DND-41 (cell line): ENCODE measurements at regions not wholly inside any gene's neighbourhood (a gene's known extent, or its start where the extent isn't known, plus 50 kb on each side); places are given as distances from the start of the nearest gene placed in this dataset.

Source experiments
- ATAC-seq: fragments of 200-7000 bp; cut with Tn5 transposase; 3 replicates; pipeline ENCODE4 v1.9.1; 2021; ENCODE audit warnings: low read depth; ENCODE audit not compliant: insufficient read depth
- DNase-seq: peaks from one replicate; pipeline ENCODE4 v3.0.0-alpha.2; 2020
- H2AFZ ChIP-seq: 2 replicates; pipeline ENCODE4 v1.6.0; 2012; ENCODE audit warnings: low read depth, low read length
- H3K27ac ChIP-seq: 2 replicates; pipeline ENCODE4 v1.5.1; 2012; ENCODE audit warnings: low read length, inconsistent platforms
- H3K27me3 ChIP-seq: fragments of 200-600 bp; sonication (generic); 2 replicates; pipeline ENCODE4 v1.6.0; 2012; ENCODE audit warnings: low read length, mild to moderate bottlenecking, inconsistent platforms; ENCODE audit not compliant: insufficient read depth, poor library complexity
- H3K36me3 ChIP-seq: 2 replicates; pipeline ENCODE4 v1.5.1; 2012; ENCODE audit warnings: low read length, inconsistent platforms; ENCODE audit not compliant: insufficient read depth
- H3K4me1 ChIP-seq: 2 replicates; pipeline ENCODE4 v1.5.1; 2012; ENCODE audit warnings: mild to moderate bottlenecking, low read length; ENCODE audit not compliant: insufficient read depth
- H3K4me2 ChIP-seq: 2 replicates; pipeline ENCODE4 v1.6.0; 2012; ENCODE audit warnings: mild to moderate bottlenecking, moderate library complexity, low read length, inconsistent platforms; ENCODE audit not compliant: insufficient read depth
- H3K4me3 ChIP-seq, 2 experiments: fragments of 200-600 bp in 1 of 2; shearing (Covaris generic) in 1 of 2; 2 replicates each; pipeline ENCODE4 v1.5.1; 2012 to 2016; ENCODE audit warnings: inconsistent platforms in 2 of 2, low read length in 2 of 2, mild to moderate bottlenecking in 2 of 2, low read depth in 1 of 2, moderate library complexity in 1 of 2
- H3K79me2 ChIP-seq: 2 replicates; pipeline ENCODE4 v1.6.0; 2012; ENCODE audit warnings: low read length, inconsistent platforms; ENCODE audit not compliant: insufficient read depth
- H3K9ac ChIP-seq: 2 replicates; pipeline ENCODE4 v1.6.0; 2012; ENCODE audit warnings: low read depth, mild to moderate bottlenecking, inconsistent platforms, low read length, moderate library complexity
- H3K9me3 ChIP-seq: 2 replicates; pipeline ENCODE4 v1.5.1; 2012; ENCODE audit warnings: low read length, moderate library complexity, mild to moderate bottlenecking, inconsistent platforms; ENCODE audit not compliant: insufficient read depth, severe bottlenecking
- H4K20me1 ChIP-seq: 2 replicates; pipeline ENCODE4 v1.6.0; 2012; ENCODE audit warnings: low read length; ENCODE audit not compliant: insufficient read depth
- CTCF ChIP-seq: IDR thresholded peaks from 2 replicates; pipeline ENCODE4 v1.5.1; 2012; ENCODE audit warnings: borderline replicate concordance, low read length, moderate library complexity, mild to moderate bottlenecking; ENCODE audit not compliant: poor library complexity, severe bottlenecking; ENCODE audit errors: extremely low read depth
- EZH2 ChIP-seq: IDR thresholded peaks from 3 replicates; pipeline ENCODE4 v1.6.1; 2012; ENCODE audit warnings: borderline replicate concordance, low read depth, mild to moderate bottlenecking, moderate library complexity, low read length, inconsistent platforms; ENCODE audit not compliant: severe bottlenecking

- H3K79me2 ChIP-seq = no peaks in the 10 kb centered on the region
- no peak overlapping the region for H3K9ac ChIP-seq
- ATAC-seq (no peak), DNase-seq (no peak)
- TF ChIP-seq CTCF (no peak), EZH2 (no peak)
- no peaks in the 10 kb centered on the region for H3K27me3 ChIP-seq
- H3K9me3 ChIP-seq = no peaks in the 10 kb centered on the region
- no peak overlapping the region for H3K4me3 ChIP-seq
- H3K36me3 ChIP-seq = no peaks in the 10 kb centered on the region
- H4K20me1 ChIP-seq = no peaks in the 10 kb centered on the region
- no peak overlapping the region for H2AFZ ChIP-seq
- no peak overlapping the region for H3K4me2 ChIP-seq
- 0 out of 2 replicates have a peak, but pooled peaks cover 2% of the 10 kb centered on the region for H3K4me1 ChIP-seq
- H3K27ac ChIP-seq = no peak overlapping the region
These were observed 535.4 kb upstream of the RAB6C start for GRCh38 chr2:129443865-129444739.

GRCh38 chr2:129444751-129445150 is 534.7 kb upstream of the RAB6C start:
- Histone ChIP-seq H3K4me3 (no peak overlapping the region), H3K9me3 (no peaks in the 10 kb centered on the region), H3K79me2 (no peaks in the 10 kb centered on the region), H3K27ac (no peak overlapping the region), H3K9ac (no peak overlapping the region), H3K4me1 (0 out of 2 replicates have a peak, but pooled peaks cover 2% of the 10 kb centered on the region), H3K36me3 (no peaks in the 10 kb centered on the region), H4K20me1 (no peaks in the 10 kb centered on the region), H3K4me2 (no peak overlapping the region), H2AFZ (no peak overlapping the region), H3K27me3 (no peaks in the 10 kb centered on the region)
- no peak for ATAC-seq
- TF ChIP-seq CTCF (no peak), EZH2 (no peak)
- DNase-seq = no peak

- Histone ChIP-seq H4K20me1 (no peaks in the 10 kb centered on the region), H3K27me3 (peaks cover 3% of the 10 kb centered on the region), H3K4me2 (no peak overlapping the region), H3K79me2 (no peaks in the 10 kb centered on the region), H3K9me3 (no peaks in the 10 kb centered on the region), H3K9ac (no peak overlapping the region), H3K36me3 (no peaks in the 10 kb centered on the region), H3K27ac (no peak overlapping the region), H3K4me3 (no peak overlapping the region), H2AFZ (no peak overlapping the region), H3K4me1 (no peaks in the 10 kb centered on the region)
- TF ChIP-seq EZH2 (no peak), CTCF (no peak)
- DNase-seq (no peak), ATAC-seq (no peak)
These were observed 522.8 kb upstream of the RAB6C start for GRCh38 chr2:129456691-129457090.
